ENCODE measurements at regions not wholly inside any gene's neighbourhood (a gene's known extent, or its start where the extent isn't known, plus 50 kb on each side); places are given as distances from the start of the nearest gene placed in this dataset.

GRCh38 chr1:168845140-168845539, 116.1 kb upstream of the DPT start:
- TF ChIP-seq CTCF (IDR thresholded peaks at IDR 0.05; ENCODE audit: borderline replicate concordance, extremely low read depth, low read length, poor library complexity, severe bottlenecking) (no peak), EZH2 (IDR thresholded peaks at IDR 0.05; ENCODE audit: borderline replicate concordance, low read depth, low read length, severe bottlenecking) (no peak)

GRCh38 chr1:168848051-168848450, 119.0 kb upstream of the DPT start:
- H2AFZ ChIP-seq (ENCODE audit: low read depth, low read length), result no peak overlapping the region
- TF ChIP-seq CTCF (IDR thresholded peaks at IDR 0.05; ENCODE audit: borderline replicate concordance, extremely low read depth, low read length, poor library complexity, severe bottlenecking) (no peak), EZH2 (IDR thresholded peaks at IDR 0.05; ENCODE audit: borderline replicate concordance, low read depth, low read length, severe bottlenecking) (no peak)
- H3K27me3 ChIP-seq (ENCODE audit: insufficient read depth, low read length, poor library complexity), result peaks cover 3% of the 10 kb centered on the region
- no peaks in the 10 kb centered on the region for H3K79me2 ChIP-seq (ENCODE audit: insufficient read depth, low read length)
- H4K20me1 ChIP-seq (ENCODE audit: insufficient read depth, low read length), result no peaks in the 10 kb centered on the region
- H3K9me3 ChIP-seq (ENCODE audit: insufficient read depth, low read length, severe bottlenecking), result no peaks in the 10 kb centered on the region
- no peak overlapping the region for H3K27ac ChIP-seq (ENCODE audit: low read length)
- DNase-seq (no peak), ATAC-seq (ENCODE audit: insufficient read depth, low read depth) (no peak)
- H3K4me2 ChIP-seq (ENCODE audit: insufficient read depth, low read length), result no peak overlapping the region
- H3K36me3 ChIP-seq (ENCODE audit: insufficient read depth, low read length), result no peaks in the 10 kb centered on the region
- H3K4me3 ChIP-seq (ENCODE audit: low read depth in 1 of 2, low read length in 2 of 2), result no peak overlapping the region
- H3K4me1 ChIP-seq (ENCODE audit: insufficient read depth, low read length), result no peaks in the 10 kb centered on the region
- no peak overlapping the region for H3K9ac ChIP-seq (ENCODE audit: low read depth, low read length)

More at GRCh38 chr1:168845140-168845539, 116.1 kb upstream of the DPT start:
- Histone ChIP-seq H4K20me1 (ENCODE audit: insufficient read depth, low read length) (no peaks in the 10 kb centered on the region), H2AFZ (ENCODE audit: low read depth, low read length) (no peak overlapping the region), H3K36me3 (ENCODE audit: insufficient read depth, low read length) (no peaks in the 10 kb centered on the region), H3K27ac (ENCODE audit: low read length) (no peak overlapping the region), H3K9me3 (ENCODE audit: insufficient read depth, low read length, severe bottlenecking) (no peaks in the 10 kb centered on the region), H3K27me3 (ENCODE audit: insufficient read depth, low read length, poor library complexity) (peaks cover 3% of the 10 kb centered on the region), H3K4me2 (ENCODE audit: insufficient read depth, low read length) (no peak overlapping the region), H3K4me3 (ENCODE audit: low read depth in 1 of 2, low read length in 2 of 2) (no peak overlapping the region), H3K9ac (ENCODE audit: low read depth, low read length) (no peak overlapping the region), H3K4me1 (ENCODE audit: insufficient read depth, low read length) (no peaks in the 10 kb centered on the region), H3K79me2 (ENCODE audit: insufficient read depth, low read length) (no peaks in the 10 kb centered on the region)
- DNase-seq, result no peak
- ATAC-seq (ENCODE audit: insufficient read depth, low read depth), result no peak

GRCh38 chr1:168861421-168862004, 132.5 kb upstream of the DPT start:
- Histone ChIP-seq H3K79me2 (ENCODE audit: insufficient read depth, low read length) (no peaks in the 10 kb centered on the region), H3K4me3 (ENCODE audit: low read depth in 1 of 2, low read length in 2 of 2) (no peak overlapping the region), H3K27me3 (ENCODE audit: insufficient read depth, low read length, poor library complexity) (no peaks in the 10 kb centered on the region), H3K9me3 (ENCODE audit: insufficient read depth, low read length, severe bottlenecking) (no peaks in the 10 kb centered on the region), H3K9ac (ENCODE audit: low read depth, low read length) (no peak overlapping the region), H3K36me3 (ENCODE audit: insufficient read depth, low read length) (no peaks in the 10 kb centered on the region), H3K4me2 (ENCODE audit: insufficient read depth, low read length) (no peak overlapping the region), H2AFZ (ENCODE audit: low read depth, low read length) (no peak overlapping the region), H4K20me1 (ENCODE audit: insufficient read depth, low read length) (no peaks in the 10 kb centered on the region), H3K27ac (ENCODE audit: low read length) (no peak overlapping the region), H3K4me1 (ENCODE audit: insufficient read depth, low read length) (no peaks in the 10 kb centered on the region)
- no peak for ATAC-seq (ENCODE audit: insufficient read depth, low read depth)
- TF ChIP-seq EZH2 (IDR thresholded peaks at IDR 0.05; ENCODE audit: borderline replicate concordance, low read depth, low read length, severe bottlenecking) (no peak), CTCF (IDR thresholded peaks at IDR 0.05; ENCODE audit: borderline replicate concordance, extremely low read depth, low read length, poor library complexity, severe bottlenecking) (no peak)
- DNase-seq, result no peak
